ENCODE measurements at regions not wholly inside any gene's neighbourhood (a gene's known extent, or its start where the extent isn't known, plus 50 kb on each side); places are given as distances from the start of the nearest gene placed in this dataset.

DNA sequence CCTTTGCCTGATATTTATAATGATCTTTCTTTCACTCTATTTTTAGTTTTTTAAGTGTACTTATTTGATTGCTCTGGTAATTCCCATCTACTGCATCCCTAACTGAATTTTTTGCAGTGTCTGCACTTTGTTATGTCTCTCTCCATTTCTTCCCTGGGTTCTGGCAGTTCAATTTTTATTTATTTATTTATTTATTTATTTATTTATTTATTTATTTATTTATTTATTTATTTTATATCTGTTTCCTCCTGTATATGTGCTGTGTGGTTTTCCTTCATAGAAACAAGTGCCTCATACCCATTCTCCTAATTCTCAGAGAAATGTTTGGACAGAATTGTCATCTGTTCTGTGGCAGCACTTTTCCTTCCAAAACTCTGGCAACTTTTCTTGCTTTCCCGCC lies 2370.8 kb upstream of the WWC1 start:
- no peak for TF ChIP-seq POLR2A (IDR thresholded peaks at IDR 0.05; ENCODE audit: low read length)
- no peak for TF ChIP-seq GATA1 (IDR thresholded peaks at IDR 0.05; ENCODE audit: low read depth, low read length)
